Esophagus squamous epithelium (tissue), 4 donors: ENCODE measurements at regions not wholly inside any gene's neighbourhood (a gene's known extent, or its start where the extent isn't known, plus 50 kb on each side); places are given as distances from the start of the nearest gene placed in this dataset.

Experiments used
- CTCF ChIP-seq, 6 experiments: fragments of 450-650 bp in 4 of 6; fragments of 200-600 bp in 2 of 6; sonication (generic) in 2 of 6; IDR thresholded peaks; one replicate each; pipeline ENCODE4 v1.5.1; 2016 to 2019; ENCODE audit warnings: antibody characterized with exemption in 6 of 6, mild to moderate bottlenecking in 4 of 6, moderate library complexity in 4 of 6
- POLR2A ChIP-seq, 4 donors: fragments of 450-650 bp; IDR thresholded peaks; one replicate each; pipeline ENCODE4 v1.6.1; 2017; ENCODE audit warnings: antibody characterized with exemption in 4 of 4, mild to moderate bottlenecking in 4 of 4, moderate library complexity in 3 of 4

DNA sequence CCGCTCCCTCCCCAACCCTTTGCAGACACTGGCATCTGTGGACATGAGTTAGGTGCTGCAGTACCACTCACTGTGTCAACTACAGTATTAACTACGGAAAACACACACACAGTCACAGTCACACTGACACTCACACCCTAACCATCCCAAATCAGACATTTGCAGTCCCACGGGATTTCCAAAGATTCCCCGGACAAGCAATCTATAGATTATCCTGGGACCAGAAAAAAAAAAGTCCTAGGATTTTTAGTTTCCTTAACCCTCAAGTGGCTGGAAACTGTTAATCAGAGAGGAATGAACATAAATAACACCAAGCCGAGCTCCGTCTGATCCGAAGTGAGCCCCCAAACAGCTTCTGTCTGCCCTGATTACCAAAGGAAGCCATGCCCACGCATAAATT is 81.9 kb upstream of the DHRSX start:
- TF ChIP-seq CTCF (IDR thresholded peaks at IDR 0.05), result no peak
- no peak for TF ChIP-seq POLR2A (IDR thresholded peaks at IDR 0.05)
